Fibroblast of skin of abdomen (primary cell): ENCODE measurements at regions not wholly inside any gene's neighbourhood (a gene's known extent, or its start where the extent isn't known, plus 50 kb on each side); places are given as distances from the start of the nearest gene placed in this dataset.
"Not testable (repeated sequence)": the region's sequence is repeated elsewhere in the genome, so short reads cannot be mapped to it uniquely, and the experiment has no call there.

ENCODE experiments used
- DNase-seq: peaks from one replicate; pipeline ENCODE4 v3.0.0-alpha.2; 2013

DNA sequence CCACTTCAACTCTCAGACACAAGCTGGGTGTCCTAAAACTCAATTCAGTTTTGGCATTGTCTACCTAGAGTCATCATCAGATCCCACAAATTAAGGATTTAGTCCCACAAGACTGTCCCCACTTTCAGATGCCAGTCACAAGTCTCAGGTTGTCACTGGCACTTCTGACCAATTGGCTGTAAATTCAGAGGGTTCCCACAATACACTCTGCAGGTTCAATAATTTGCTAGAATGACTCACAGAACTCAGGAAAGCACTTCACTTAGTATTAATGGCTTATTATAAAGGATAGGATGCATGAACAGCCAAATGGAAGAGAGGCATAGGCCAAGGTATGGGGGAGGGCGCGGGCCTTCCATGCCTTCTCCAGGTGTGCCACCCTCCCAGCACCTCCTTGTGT, 209.1 kb downstream of the SREK1 start:
- DNase-seq: no peak

DNA sequence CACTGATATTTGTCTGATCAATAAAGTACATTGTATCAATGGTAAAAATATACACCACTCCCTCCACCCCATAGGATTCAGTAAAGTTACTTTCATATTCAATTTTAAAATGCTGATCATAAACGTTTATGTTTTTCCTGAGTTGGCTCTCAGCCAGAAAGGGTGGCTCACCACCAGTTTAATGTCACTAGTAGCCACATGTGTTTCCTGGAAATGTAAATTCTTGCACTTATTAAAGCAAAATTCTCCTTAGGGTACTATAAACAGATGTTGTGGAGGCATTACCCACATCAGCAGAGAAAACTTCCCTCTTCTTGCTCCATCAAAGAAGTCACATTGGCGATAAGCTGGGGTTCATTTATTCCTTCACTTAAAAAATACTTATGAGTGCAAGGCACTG, 210.3 kb downstream of the SREK1 start:
- DNase-seq: no peak

DNA sequence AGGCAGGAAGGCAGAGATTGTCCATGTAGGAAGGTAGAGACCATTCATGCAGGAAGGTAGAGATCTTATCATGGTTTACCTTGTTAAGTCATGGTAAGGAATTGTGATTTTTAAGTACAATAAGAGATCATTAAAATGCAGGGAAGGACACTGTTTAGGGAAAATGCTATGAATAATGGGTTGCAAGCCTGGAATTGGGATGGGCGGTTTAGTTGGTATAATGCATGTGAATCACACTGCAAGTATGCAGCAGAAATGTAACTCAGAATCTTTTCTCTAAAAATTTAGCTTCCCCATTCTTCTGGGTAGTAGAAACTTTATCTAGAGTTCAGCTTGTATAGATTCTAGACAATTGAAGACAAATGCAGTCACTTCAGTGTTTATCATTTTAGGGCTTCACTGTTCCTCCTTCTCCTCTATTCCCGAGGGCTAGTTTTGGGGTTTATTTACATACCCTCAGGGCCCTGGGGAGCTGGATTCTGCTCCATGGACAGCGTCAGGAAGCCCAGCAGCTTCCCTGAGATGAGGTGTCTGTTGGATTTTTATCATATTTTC, 212.0 kb downstream of the SREK1 start:
- peak; percentile 26 for DNase-seq

DNA sequence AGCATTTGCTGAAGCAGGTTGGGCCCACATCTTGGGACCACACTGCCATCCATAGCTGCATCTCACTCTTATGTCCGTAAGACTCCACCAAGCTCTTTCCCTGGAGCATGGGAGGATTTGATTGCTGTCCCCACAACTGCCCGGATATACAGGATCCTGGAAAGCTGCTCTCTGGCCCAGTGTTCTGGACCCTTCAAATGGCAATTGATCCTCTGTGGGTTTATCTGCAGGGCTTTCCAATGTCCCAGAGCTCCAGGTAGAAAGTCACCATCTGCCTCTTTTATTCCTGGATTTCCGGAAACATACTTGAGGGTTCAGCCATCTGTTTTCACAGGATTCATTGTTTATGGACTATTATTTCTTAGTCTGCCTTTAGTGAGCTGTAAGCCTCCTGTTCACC, 214.6 kb downstream of the SREK1 start:
- no peak for DNase-seq

DNA sequence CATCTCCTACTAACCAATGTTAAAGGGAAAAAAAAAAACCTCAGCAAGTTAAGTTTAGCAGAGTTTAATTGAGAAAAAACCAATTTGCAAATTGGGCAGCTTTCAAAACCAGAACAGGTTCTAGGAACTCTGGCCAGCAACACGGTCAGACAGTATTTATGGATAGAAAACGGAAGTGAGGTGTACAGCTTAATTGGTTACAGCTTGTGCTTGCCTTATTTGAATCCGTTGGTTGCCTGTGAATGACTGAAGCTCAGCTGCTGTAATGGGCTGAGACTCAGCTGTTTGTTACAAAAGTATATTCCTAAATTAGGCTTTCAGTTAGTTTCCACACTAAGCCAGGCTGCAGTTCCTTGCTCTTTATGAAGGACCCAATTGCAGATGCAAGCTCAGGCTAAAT, 217.0 kb downstream of the SREK1 start:
- no peak for DNase-seq

DNA sequence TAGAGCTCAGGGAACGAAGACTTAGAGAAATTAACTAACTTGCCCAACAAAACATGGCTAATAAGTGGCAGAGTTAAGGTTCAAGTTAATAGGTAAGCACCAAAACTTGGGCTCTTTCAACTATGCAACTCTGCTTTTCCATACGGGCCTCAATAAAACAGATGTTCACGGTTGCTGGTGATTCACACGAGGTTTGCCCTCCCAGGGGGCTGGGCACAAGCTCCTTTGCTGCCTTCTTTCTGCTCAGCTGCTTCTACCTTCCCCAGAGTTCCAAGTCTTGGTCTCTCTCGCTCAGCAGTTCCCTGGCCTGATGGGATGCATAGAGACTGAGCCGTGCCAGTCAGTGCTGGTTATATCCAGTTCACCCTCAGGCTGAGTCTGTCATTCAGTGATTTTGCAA, 217.9 kb downstream of the SREK1 start:
- DNase-seq: no peak

DNA sequence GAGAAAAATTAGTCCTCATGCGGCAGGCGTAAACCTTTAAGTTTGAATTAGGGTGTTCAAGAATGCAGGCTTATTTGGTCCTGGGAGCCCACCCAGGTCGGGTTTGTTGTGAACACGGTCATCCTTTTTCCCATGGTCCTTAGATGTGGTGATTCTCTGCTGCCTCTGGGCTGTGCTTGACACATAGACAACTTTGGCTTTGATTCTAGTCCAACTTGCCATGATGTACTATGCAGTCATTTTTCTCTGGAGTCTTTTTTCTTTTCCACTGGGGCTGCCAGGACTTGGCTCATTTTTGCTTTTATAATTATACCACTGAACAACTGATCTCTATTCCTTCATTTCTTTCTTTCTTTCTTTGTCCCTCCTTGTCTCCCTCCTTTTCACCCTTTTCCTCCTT, 218.6 kb downstream of the SREK1 start:
- DNase-seq: no peak

DNA sequence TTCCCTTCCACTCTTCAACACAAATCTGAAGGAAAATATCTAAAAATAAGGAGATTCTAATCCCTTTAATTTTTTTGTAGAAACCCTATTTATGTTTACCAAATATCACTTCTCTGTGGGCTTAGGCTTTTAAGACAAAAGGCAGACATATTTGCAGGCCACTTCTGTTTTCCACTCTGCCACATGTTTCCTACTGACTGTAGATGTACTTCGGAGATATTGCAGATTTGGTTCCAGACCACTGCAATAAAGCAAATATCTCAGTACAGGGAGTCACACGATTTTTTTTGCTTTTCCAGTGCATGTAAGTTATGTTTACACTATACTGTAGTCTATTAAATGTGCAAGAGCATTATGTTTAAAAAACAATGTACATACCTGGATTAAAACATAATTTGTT, 219.0 kb downstream of the SREK1 start:
- no peak for DNase-seq

DNA sequence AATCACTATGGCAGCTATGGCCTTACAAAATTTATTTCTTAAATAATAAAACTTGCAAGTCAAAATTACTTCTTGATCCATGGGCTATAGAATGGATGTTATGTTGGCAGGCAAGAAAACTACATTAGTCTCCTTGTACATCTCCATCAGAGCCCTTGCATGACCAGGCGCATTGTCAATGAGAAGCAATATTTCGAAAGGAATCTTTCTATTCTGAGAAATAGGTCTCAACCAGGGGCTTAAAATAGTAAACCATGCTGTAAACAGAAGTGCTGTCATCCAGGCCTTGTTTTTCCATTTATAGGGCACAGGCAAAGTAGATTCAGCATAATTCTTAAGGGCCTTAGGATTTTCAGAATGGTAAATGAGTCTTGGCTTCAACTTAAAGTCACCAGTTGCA, 220.1 kb downstream of the SREK1 start:
- DNase-seq: no peak

DNA sequence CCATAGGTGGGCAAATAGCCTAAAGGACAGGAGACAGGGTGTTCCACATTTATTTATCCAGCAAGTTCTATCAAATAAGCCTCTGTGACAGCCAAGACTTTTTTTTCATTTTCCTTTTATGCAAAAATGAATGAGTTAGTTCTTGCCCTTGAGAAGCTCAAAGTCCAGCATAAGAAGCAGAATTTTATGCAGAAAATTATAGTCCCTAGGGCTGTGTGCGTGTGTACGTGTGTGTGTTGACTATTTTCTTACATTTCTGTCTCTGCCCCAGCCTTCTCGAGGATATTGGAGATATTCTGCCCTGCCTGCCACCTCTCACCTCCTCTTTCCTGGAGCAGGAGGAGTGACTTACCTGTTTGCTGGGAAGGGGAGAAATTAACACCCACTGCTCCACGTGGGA, 221.9 kb downstream of the SREK1 start:
- no peak for DNase-seq

DNA sequence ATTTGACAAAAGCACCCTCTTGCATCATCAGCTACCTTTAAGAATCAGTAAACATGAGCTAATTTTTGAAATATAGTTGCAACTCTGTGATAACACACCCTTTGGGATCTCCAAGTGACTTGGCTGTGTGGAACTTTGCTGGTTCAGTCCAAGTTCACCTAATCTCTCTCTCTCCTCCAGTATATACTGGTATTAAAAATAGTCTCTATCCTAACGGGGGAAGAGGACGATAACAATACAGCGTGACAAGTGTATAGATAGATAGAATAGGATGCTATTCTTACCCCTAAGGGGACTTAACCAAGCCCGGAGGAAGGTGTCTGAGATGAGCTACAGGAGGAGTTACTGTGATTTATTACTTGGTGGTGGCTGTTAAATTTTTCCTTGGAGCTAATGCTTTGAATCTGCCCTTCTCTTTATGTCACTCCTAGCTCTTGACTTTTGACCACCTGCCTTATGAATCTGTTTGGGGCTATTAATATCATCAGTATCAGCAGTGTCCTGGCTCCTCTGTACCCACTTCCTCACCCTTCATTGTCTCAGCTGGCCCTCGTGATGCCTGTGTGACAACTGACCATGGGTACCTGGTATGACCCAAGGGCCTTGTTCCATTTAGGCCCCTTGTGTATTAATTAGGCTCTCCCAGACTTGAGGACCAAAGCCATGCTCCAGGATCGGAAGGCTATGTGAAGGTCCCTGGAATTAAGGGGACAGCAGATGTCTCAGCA, 223.9 kb downstream of the SREK1 start:
- DNase-seq: no peak

DNA sequence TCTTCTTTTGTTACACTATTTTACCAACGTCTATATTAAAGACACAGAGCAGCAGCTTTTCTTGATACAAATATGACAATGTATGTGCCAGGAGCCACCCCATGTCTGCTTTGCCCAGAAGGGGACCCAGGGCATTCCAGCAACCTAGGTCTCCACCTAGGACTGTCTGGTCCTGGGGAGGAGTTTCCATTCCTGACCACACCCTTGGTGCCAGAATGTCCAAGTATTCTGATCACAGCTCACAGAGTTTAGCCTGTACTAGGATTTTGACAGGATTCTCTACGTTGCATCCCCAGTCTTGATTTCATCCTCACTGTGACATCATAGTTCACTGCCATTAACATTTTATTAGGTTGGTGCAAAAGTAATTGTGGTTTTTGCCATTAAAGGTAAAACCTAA, 224.7 kb downstream of the SREK1 start:
- no peak for DNase-seq

DNA sequence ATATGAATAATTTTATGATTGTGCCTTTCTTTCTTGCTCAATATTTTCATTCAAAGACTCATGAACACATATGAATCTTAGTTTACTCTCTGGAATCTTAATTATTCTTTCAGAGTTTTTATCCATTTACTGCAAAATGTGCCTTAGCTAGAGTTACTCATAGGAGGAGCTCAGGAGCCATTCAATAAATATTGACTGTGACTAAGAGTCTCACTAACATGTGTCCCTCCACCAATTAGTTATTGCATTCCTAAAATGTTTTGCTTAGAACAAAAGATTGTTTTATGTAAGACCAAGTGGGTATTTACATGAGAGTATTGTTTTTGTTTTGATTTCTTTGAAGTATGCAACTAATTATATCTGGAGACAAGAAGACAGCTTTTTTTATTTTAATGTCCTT, 218.4 kb upstream of the MAST4 start:
- no peak for DNase-seq

DNA sequence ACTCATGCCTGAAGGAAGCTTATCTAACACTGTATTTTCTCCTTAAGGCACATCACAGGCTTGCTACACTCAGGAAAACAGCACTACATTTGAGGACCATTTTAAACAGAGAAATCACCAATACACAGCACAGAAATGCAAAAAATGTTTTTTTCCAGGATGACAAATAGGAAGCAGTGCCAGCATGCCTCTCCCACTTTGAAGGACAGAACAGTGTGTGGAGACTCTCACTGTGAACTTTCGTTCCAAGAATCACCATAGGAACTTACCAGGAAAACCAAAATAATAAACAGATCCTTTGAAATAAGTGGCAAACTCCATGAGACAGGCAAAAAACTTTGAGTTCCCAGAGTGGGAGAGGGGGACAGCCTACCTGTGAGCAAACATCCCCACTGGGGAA, 217.8 kb upstream of the MAST4 start:
- no peak for DNase-seq

DNA sequence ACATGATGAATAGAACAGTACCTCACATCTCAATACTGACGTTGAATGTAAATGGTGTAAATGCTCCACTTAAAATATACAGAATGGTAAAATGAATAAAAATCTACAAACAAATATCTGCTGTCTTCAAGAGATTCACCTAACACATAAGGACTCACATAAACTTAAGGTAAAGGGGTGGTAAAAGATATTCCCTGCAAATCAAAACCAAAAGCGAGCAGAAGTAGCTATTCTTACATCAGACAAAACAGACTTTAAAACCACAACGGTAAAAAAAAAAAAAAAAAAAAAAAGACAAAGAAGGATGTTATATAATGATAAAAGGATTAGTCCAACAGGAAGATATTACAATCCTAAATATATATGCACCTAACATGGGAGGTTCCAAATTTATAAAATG, 214.0 kb upstream of the MAST4 start:
- DNase-seq: no peak

DNA sequence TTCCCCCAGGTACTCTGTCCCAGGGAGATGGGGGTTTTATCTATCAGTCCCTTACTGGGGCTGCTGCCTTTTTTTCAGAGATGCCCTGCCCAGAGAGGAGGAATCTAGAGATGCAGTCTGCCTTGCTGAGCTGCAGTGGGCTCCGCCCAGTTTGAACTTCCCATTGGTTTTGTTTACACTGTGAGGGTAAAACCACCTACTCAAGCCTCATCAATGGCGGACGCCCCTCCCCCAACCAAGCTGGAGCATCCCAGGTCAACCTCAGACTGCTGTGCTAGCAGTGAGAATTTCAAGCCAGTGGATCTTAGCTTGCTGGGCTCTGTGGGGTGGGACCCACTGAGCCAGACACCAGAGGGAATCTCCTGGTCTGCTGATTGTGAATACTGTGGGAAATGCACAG, 191.0 kb upstream of the MAST4 start:
- DNase-seq: not testable (repeated sequence)

DNA sequence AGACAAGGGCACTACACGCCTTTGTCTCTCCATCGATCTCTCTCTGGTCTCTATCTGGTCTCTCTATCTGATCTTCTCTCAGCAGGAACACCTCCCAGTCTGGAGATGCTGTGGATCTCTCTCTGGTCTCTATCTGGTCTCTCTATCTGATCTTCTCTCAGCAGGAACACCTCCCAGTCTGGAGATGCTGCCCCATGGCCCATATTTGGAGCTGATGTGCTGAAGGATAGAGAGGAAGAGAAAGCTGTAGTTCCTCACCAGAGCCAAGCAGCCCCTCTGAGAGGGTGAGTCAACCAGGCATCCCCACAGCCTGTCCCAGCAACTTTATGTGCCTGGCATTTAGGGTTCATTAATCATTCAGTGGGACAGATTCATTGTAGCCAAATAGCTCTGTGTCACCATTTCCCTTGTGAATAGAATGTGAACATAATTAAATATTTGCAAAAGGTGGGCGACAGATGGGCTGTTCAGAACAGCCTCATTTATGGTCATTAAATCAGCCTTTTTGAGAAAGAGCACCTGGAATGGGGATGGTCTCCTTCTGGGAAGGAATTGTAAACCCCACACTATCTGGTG, 189.3 kb upstream of the MAST4 start:
- peak; percentile 20 for DNase-seq

DNA sequence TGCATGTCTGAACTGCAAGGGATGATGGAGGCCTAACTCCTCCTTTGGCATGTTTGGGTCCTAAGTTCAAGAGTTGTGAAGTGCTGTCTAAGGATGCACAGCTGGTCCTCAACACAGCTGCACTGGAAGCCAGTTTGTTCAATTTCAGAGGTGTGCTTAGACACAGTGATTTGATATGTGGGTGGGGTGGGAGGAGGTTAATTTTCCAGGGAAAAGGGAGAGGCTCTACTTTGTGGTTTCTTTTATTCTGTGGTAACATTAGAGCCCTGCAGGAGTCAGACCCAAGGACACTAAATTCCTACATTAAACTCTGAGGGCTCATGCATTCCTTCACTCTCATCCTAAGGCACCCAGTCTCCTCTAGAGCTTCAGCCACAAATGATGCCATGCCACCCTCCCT, 188.4 kb upstream of the MAST4 start:
- DNase-seq: no peak

DNA sequence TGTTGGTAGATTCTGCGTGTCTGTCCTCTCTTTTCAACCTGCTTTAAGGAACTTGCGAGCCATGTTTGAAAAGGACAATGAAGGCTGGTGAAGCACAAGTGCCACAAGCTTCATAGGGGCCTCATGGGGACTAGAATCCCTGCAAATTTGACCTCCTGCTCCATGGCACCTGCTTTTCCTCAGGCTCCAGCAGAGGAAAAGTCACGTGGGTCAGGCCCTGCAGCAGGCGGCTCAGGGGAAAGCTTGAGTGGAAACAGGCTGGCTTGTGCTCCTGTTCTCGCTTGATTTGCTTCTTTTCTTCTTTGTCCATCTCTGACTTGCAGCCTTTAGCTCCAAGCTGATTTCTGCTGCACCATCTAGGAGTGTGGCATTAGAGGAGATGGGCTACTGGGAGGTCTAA, 187.6 kb upstream of the MAST4 start:
- no peak for DNase-seq

DNA sequence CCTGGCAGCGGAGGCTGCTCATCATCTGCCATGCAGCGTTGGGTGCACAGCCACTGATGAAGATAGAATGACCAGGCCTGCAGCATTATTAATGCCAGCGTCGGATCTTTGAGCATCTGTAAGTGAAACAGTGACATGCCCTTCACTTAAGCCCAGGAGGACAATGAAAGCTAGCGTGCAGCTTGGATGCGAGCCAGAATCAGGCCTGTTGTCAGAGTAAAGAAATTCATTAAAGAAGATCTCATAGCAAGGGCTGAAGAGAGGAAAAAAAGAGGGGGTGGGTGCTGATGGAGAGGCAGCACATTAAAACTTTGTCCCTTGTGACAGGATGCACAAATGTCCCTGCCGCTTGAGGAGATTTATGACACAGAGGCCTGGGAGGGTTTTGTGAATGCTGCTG, 186.1 kb upstream of the MAST4 start:
- no peak for DNase-seq

DNA sequence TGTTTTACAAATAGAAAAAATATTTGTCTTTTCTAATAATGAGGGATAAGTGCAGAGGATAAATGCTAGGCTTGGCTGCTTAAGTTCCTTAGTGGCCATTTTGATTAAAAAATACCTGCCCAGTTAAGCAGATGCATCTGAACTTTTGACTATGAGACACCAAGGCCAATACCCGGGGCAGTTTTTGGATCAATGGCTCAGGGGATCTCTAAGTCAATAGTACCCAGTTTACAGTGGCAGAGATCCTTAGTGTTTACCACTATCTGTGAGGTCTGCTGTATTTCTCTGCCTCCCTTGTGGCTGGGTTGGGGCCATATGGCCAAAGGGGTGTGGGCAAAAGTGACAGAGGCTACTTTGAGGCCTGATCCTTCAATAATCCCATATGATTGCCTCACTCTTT, 184.5 kb upstream of the MAST4 start:
- no peak for DNase-seq

DNA sequence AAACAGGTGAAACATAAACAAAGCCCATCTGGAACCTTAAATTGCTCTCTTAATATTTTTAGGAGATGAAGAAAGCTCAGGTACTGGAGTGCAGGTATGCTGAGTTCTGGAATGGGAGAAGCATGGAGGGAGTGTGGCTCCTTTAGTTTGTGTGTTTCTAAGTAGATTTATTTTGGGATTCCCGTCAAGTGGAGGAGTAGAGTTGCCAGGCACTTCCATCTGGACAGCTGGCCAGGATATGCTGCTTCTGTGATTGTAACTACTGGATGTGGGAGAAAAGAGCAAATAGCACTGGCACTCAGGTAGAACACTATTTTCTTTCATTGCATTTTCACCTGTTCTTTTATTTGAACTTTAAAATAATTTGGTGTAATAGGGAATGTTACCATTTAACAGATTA, 182.3 kb upstream of the MAST4 start:
- no peak for DNase-seq

DNA sequence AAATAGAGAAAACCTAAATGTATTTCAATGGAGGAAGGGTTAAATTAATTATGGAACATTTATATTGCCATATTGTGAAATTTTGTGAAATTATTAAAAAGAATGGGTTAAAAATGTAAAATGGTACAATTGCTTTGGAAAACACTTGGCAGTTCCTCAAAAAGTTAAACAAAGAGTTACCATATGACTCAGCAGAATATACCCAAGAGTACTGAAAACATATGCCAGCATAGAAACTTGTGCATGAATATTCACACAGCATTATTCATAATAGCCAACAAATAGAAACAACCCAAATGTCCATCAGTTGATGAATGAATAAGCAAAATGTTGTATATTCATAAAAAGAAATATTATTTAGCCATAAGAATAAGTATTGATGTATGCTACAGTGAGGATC, 181.0 kb upstream of the MAST4 start:
- DNase-seq: no peak

DNA sequence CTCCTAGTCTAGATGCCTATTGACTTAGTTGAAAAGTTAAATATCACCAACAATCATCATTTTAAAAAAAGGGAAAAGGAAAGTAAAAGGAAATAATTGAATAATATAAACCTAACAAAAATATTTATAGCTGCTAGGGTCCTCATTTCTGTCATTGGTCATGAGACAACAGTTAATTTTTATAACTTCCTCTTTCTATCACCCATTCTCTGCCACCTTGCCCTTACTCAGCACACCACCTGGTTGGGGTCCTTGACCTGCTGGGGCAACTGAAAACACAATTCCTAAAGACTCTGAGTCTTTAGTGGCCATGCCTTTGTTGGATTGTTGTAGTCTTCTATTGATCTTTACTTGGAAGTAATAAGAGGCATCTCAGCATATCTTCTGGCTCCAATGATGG, 179.5 kb upstream of the MAST4 start:
- DNase-seq: no peak

DNA sequence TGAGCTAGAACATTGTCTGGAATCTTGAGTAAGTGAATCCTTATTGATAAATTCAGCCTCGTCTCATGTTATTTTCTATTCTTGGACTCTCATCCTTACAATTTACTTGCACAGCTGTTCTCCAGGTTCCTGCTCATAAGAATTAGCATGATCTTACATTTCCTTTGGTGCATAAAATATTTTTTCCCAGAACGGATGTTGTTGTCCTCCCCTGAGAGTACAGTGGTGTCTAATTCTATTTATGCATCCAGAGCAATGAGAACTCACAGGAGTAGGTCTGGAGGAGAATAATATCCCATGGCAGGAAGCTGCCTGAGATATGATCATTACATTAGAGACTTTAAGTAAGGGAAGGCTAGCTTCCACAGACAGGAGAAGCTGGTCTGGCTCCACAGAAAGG, 178.4 kb upstream of the MAST4 start:
- DNase-seq: no peak
